HepG2 (cell line): ENCODE measurements at regions not wholly inside any gene's neighbourhood (a gene's known extent, or its start where the extent isn't known, plus 50 kb on each side); places are given as distances from the start of the nearest gene placed in this dataset.

ENCODE experiments used
- ATAC-seq: fragments of 200-7000 bp; cut with Tn5 transposase; 3 replicates; pipeline ENCODE4 v1.9.1; 2020; ENCODE audit warnings: mild to moderate bottlenecking, moderate library complexity
- BruUV-seq: library from RNA; stranded (reverse); fragments of 400-500 nt; replicated peaks from 2 replicates; lab custom pipeline; 2021; lab: Mats Ljungman, UMichigan
- CTCF ChIA-PET: fragments of 300-600 bp; formaldehyde crosslinking; extraction: SDS; loops from one replicate; lab custom pipeline; 2021; ENCODE audit warnings: low total read pairs, inconsistent platforms, low intra/inter-chr PET ratio; lab: Yijun Ruan, JAX
- POLR2A ChIA-PET: fragments of 350-600 bp; sonication (Branson Sonifier 250); formaldehyde crosslinking; loops from one replicate; lab custom pipeline; 2020; ENCODE audit warnings: antibody characterized with exemption, inconsistent platforms; lab: Yijun Ruan, JAX
- DNase-seq: peaks from one replicate; pipeline ENCODE4 v3.0.0-alpha.2; 2015; ENCODE audit warnings: low spot score
- FAIRE-seq: peaks from 3 replicates; lab custom pipeline; 2011; peaks lifted over from hg19 to GRCh38; lab: Jason Lieb, UNC
- H2AFZ ChIP-seq: one replicate; pipeline ENCODE4 v1.6.1; 2011; ENCODE audit warnings: low read length, inconsistent platforms
- H3K27ac ChIP-seq: fragments of 300-600 bp; 3 replicates; pipeline ENCODE4 v1.8.0; 2011; ENCODE audit warnings: mixed run types, mild to moderate bottlenecking, mixed read lengths, low read length, inconsistent platforms; ENCODE audit not compliant: insufficient read depth; ENCODE audit errors: extremely low read length
- H3K27me3 ChIP-seq, 2 experiments: fragments of 200-600 bp in 1 of 2; 2 replicates in 1 of 2; 3 replicates in 1 of 2; pipeline versions ENCODE4 v1.6.0 to v1.8.0; 2011; ENCODE audit warnings: low read length in 2 of 2, mild to moderate bottlenecking in 2 of 2, moderate library complexity in 2 of 2, inconsistent platforms in 1 of 2; ENCODE audit not compliant: insufficient read depth in 2 of 2, control insufficient read depth in 1 of 2
- H3K36me3 ChIP-seq, 2 experiments: fragments of 200-600 bp in 1 of 2; replicated peaks in 1 of 2; 2 replicates in 1 of 2; 3 replicates in 1 of 2; pipeline versions ENCODE4 v1.5.1 to v1.8.0; 2011; ENCODE audit warnings: low read length in 2 of 2, inconsistent platforms in 1 of 2; ENCODE audit not compliant: insufficient read depth in 2 of 2, control insufficient read depth in 1 of 2
- H3K4me1 ChIP-seq: 2 replicates; pipeline ENCODE4 v1.5.1; 2012; ENCODE audit warnings: low read length, inconsistent platforms; ENCODE audit not compliant: insufficient read depth
- H3K4me2 ChIP-seq: 2 replicates; pipeline ENCODE4 v1.6.0; 2011; ENCODE audit warnings: low read depth, low read length, inconsistent platforms
- H3K4me3 ChIP-seq, 3 experiments: fragments of 200-600 bp in 1 of 3; sonication (generic), shearing (Covaris generic) in 1 of 3; replicated peaks in 1 of 3; 2 replicates each; pipeline ENCODE4 v1.5.1; 2011 to 2016; ENCODE audit warnings: low read length in 3 of 3, inconsistent platforms in 2 of 3, low read depth in 2 of 3, mild to moderate bottlenecking in 2 of 3, control low read depth in 1 of 3, mixed read lengths in 1 of 3; ENCODE audit not compliant: insufficient read depth in 1 of 3
- H3K79me2 ChIP-seq: one replicate; pipeline ENCODE4 v1.6.1; 2011; ENCODE audit warnings: low read length, inconsistent platforms; ENCODE audit not compliant: insufficient read depth
- H3K9ac ChIP-seq: 2 replicates; pipeline ENCODE4 v1.6.0; 2011; ENCODE audit warnings: mild to moderate bottlenecking, low read depth, low read length, inconsistent platforms; ENCODE audit not compliant: insufficient read depth
- H3K9me3 ChIP-seq: 2 replicates; pipeline ENCODE4 v1.5.1; 2012; ENCODE audit warnings: mild to moderate bottlenecking, low read length
- H4K20me1 ChIP-seq: 2 replicates; pipeline ENCODE4 v1.6.0; 2011; ENCODE audit warnings: inconsistent platforms, mild to moderate bottlenecking, low read length, moderate library complexity; ENCODE audit not compliant: insufficient read depth
- AGO1 ChIP-seq: fragments of 200-400 bp; formaldehyde crosslinking; IDR thresholded peaks from 2 replicates; pipeline ENCODE4 v1.6.1; 2017; ENCODE audit warnings: mild to moderate bottlenecking, low read depth, low read length, moderate library complexity; ENCODE audit not compliant: poor library complexity, severe bottlenecking
- AHR ChIP-seq: IDR thresholded peaks from 2 replicates; pipeline ENCODE4 v1.6.1; 2018; ENCODE audit warnings: missing genetic modification reagents, missing compliant biosample characterization
- CENPX ChIP-seq: sonication (generic); formaldehyde crosslinking; IDR thresholded peaks from 2 replicates; pipeline ENCODE4 v1.9.0; 2021; ENCODE audit warnings: mild to moderate bottlenecking, missing genetic modification reagents, moderate library complexity
- DMAP1 ChIP-seq: IDR thresholded peaks from 2 replicates; pipeline ENCODE4 v1.6.1; 2016
- GABPB1 ChIP-seq: IDR thresholded peaks from 2 replicates; pipeline ENCODE4 v1.6.1; 2016; ENCODE audit warnings: mild to moderate bottlenecking, missing genetic modification reagents, moderate library complexity, missing compliant biosample characterization
- PHB2 ChIP-seq: fragments of 450-650 bp; IDR thresholded peaks from 2 replicates; pipeline ENCODE4 v1.6.1; 2018; ENCODE audit not compliant: partially characterized antibody
- SATB2 ChIP-seq: sonication (generic); formaldehyde crosslinking; IDR thresholded peaks from 2 replicates; pipeline ENCODE4 v1.5.0; 2020; ENCODE audit warnings: missing genetic modification reagents
- ZNF329 ChIP-seq: sonication (generic); formaldehyde crosslinking; IDR thresholded peaks from 2 replicates; pipeline ENCODE4 v1.9.0; 2021; ENCODE audit warnings: low read depth, mild to moderate bottlenecking, missing genetic modification reagents
- ZNF354B ChIP-seq: sonication (generic); formaldehyde crosslinking; IDR thresholded peaks from 2 replicates; pipeline ENCODE4 v1.8.0; 2022; ENCODE audit warnings: mild to moderate bottlenecking, missing genetic modification reagents
- WGBS: methylation state at CpG from one replicate; pipeline ENCODE4 v1.1.6; 2017; ENCODE audit warnings: low lambda C conversion rate; 5-methylcytosine and 5-hydroxymethylcytosine counted together
- in situ Hi-C: cut with HindIII; loops from 2 replicates; pipeline ENCODE4 v1.10.0; 2017; ENCODE audit warnings: low pct_unique_long_range_greater_than_20kb; ENCODE audit not compliant: extremely low pct_ligation_motif_present
- intact Hi-C: fragments of 100-400 bp; cut with micrococcal nuclease; formaldehyde crosslinking; loops from one replicate; pipeline ENCODE4 v1.10.0; 2022; ENCODE audit not compliant: unreplicated experiment
- TF ChIP-seq, protein P1 (sequence below): sonication (generic); formaldehyde crosslinking; IDR thresholded peaks from 2 replicates; pipeline ENCODE4 v1.4.0; 2020; ENCODE audit warnings: missing genetic modification reagents

DNA sequence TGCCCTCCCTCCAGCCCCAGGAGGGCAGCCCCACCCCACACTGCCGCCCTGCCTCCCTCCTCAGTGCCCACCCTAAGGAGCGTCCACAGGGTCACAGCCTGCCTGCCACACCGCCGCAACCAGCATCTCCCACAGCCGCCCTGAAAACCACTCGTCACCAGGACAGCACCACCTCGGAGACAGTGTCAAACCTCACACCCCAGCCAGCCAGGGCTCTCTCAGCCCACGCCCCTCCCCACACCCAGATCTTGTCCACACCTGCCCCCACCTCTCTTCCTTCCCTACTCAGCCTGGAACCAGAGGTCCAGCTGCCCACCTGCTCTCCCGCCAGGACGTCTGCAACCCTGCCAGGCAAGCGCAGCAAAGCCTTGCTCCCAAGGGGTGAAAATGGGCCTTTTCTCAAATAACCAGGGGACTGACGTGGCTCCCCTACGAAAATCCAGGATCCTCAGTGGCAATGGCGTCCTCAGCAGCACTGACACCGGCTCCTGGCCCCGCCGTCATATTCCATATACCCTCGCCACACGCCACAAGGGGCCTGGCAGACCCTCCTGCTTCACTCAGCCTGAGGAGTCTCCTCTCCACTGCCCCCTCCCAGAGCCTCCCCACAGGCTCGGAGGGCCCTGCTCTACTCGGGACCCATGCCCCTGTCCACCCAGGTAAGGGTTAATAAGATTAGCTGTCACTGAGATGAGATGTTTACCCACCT lies 71.0 kb upstream of the ADAMTS2 start:
- H3K27me3 ChIP-seq: peaks cover 1 to 45% of the 10 kb centered on the region in 2 experiments; a peak in 4 of 5 replicates
- CTCF ChIA-PET: no interaction called here
- no peak for TF ChIP-seq ZNF354B
- no peak for TF ChIP-seq CENPX (CRISPR knock-in tag)
- TF ChIP-seq, all 625 proteins: peak for 0
- no peak overlapping the region for H2AFZ ChIP-seq
- H3K4me3 ChIP-seq: no peak overlapping the region
- no peak overlapping the region for H3K9ac ChIP-seq
- no TSS peak for BruUV-seq
- DNase-seq: no peak
- POLR2A ChIA-PET: no interaction called here
- 19% methylated on average over 9 of the region's 21 CpGs for WGBS
- no peaks in the 10 kb centered on the region for H4K20me1 ChIP-seq
- H3K27ac ChIP-seq: no peak overlapping the region
- H3K4me2 ChIP-seq: no peak overlapping the region
- H3K4me1 ChIP-seq: no peaks in the 10 kb centered on the region
- ATAC-seq: no peak
- no peaks in the 10 kb centered on the region for H3K36me3 ChIP-seq
- FAIRE-seq: no peak
- no peaks in the 10 kb centered on the region for H3K79me2 ChIP-seq
- intact Hi-C loops: no loop called here
- in situ Hi-C loops: no loop called here
- no peaks in the 10 kb centered on the region for H3K9me3 ChIP-seq

DNA sequence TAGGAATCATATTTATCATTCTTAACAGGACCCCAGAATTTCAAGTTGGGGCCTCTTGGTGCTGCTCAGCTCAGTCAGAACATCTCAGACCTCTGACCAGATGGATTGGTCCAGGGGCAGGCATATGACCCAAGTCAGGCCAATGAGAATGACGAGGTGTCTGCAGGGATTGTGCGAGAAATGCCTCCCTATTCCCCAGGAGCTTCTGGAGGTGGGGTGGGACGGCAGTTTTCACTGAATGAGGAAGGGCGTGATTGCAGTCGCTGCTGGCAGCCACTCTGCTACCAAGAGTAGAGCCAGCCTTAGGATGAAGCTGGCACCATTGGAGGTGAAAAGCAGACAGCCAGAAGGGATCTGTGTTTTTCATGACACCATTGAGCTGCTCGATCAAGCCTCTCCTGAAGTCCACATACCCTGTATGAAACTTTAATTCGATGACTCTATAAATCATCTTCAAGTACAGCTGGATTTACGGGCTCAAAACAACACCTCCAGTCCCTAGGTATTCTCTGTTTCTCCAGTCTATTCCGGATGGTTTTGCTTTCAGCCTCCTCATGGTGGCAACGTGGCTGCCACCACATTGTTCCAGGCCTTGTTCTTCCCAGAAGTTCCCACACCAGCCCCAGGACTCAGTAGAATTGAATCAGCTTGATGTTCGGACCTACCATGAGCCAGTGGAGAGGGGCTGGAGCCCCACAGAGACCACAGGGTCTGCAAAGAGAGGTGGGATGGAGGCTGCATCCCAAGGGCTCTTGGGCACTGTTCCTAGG lies 70.2 kb upstream of the ADAMTS2 start:
- no peak for ATAC-seq
- CTCF ChIA-PET: no interaction called here
- POLR2A ChIA-PET: no interaction called here
- no TSS peak for BruUV-seq
- no peak for FAIRE-seq
- H3K27ac ChIP-seq: no peak overlapping the region
- intact Hi-C loops: no loop called here
- H3K4me1 ChIP-seq: no peaks in the 10 kb centered on the region
- no peaks in the 10 kb centered on the region for H3K9me3 ChIP-seq
- H3K36me3 ChIP-seq: no peaks in the 10 kb centered on the region
- H3K4me3 ChIP-seq: no peak overlapping the region
- DNase-seq: no peak
- H3K79me2 ChIP-seq: no peaks in the 10 kb centered on the region
- H4K20me1 ChIP-seq: no peaks in the 10 kb centered on the region
- peaks cover 1 to 42% of the 10 kb centered on the region in 2 experiments; a peak in 4 of 5 replicates for H3K27me3 ChIP-seq
- H3K4me2 ChIP-seq: no peak overlapping the region
- in situ Hi-C loops: no loop called here
- no peak overlapping the region for H3K9ac ChIP-seq
- no peak for TF ChIP-seq GABPB1 (CRISPR knock-in tag)
- no peak for TF ChIP-seq SATB2 (CRISPR knock-in tag)
- no peak for TF ChIP-seq AGO1
- TF ChIP-seq, protein P1, sequence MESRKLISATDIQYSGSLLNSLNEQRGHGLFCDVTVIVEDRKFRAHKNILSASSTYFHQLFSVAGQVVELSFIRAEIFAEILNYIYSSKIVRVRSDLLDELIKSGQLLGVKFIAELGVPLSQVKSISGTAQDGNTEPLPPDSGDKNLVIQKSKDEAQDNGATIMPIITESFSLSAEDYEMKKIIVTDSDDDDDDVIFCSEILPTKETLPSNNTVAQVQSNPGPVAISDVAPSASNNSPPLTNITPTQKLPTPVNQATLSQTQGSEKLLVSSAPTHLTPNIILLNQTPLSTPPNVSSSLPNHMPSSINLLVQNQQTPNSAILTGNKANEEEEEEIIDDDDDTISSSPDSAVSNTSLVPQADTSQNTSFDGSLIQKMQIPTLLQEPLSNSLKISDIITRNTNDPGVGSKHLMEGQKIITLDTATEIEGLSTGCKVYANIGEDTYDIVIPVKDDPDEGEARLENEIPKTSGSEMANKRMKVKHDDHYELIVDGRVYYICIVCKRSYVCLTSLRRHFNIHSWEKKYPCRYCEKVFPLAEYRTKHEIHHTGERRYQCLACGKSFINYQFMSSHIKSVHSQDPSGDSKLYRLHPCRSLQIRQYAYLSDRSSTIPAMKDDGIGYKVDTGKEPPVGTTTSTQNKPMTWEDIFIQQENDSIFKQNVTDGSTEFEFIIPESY (CRISPR knock-in tag): no peak
- TF ChIP-seq AHR: no peak
- TF ChIP-seq ZNF329 (CRISPR knock-in tag): no peak
- no peak for TF ChIP-seq DMAP1
- TF ChIP-seq PHB2: no peak
- WGBS: 17% methylated on average over 7 of the region's 11 CpGs
- H2AFZ ChIP-seq: no peak overlapping the region
